ENCODE measurements at regions not wholly inside any gene's neighbourhood (a gene's known extent, or its start where the extent isn't known, plus 50 kb on each side); places are given as distances from the start of the nearest gene placed in this dataset.

DNA sequence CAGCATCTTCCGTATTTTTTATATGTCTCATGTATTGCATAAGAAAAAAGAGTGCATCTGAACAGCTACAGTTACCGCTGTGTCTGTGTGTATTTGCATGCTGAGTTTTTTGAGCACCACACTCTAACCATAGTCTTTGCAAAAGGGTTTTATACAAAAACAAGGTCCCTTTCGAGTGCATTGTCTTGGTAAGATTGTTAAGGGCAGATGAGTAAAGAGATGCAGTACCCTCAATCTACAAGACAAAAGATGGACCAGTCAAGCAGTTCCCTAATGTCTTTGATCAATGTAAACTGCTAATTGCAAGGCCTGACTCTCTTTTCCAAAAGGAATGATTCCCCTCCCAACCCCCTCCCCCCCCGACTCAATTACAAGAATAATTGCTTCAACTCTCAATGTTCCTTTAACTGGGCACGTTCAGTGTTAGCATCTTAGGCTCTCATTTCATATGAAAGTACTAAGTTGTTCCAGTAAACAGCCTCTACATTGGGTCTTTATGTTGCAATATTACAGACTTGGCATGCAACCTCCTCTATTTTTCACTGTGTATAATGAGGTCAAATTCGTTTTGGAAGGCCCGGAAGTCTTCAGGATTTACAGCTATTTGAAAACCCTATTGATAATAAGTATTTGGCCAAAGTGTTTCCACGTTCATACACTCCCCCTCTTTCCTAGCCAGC lies 471.4 kb upstream of the RBFOX1 start:
- TF ChIP-seq CTCF (IDR thresholded peaks at IDR 0.05; ENCODE audit: poor library complexity, severe bottlenecking) = no peak
- H3K9me3 ChIP-seq (ENCODE audit: severe bottlenecking) = no peaks in the 10 kb centered on the region
- H3K27ac ChIP-seq (ENCODE audit: poor library complexity, severe bottlenecking) = no peak overlapping the region
- no peak overlapping the region for H3K4me3 ChIP-seq (ENCODE audit: severe bottlenecking)
- H3K27me3 ChIP-seq (ENCODE audit: insufficient read depth, poor library complexity, severe bottlenecking) = no peaks in the 10 kb centered on the region
- H3K36me3 ChIP-seq (ENCODE audit: low read depth) = no peaks in the 10 kb centered on the region
- ATAC-seq (ENCODE audit: low read depth) (no peak), DNase-seq (ENCODE audit: low spot score) (no peak)
- no peaks in the 10 kb centered on the region for H3K4me1 ChIP-seq (ENCODE audit: insufficient read depth, poor library complexity, severe bottlenecking)

DNA sequence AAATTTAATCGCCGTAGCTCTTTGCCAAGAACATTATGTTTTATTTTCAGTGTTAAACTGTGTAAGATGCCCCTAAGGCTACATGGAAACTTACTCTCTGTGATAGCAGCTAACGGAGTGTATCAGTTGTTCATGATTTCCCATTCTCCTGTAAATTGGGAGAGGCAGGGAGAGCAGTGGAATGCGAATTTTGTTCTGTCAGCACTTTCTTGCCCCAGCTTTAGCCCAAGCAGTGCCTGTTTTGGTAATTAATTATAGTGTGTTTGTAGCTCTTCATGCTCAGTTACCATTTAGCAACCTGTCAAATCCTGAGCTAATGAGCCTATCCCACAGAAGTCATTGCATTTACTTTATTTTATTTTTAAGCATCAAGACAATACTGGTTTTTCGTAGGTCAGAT lies 475.1 kb upstream of the RBFOX1 start:
- Histone ChIP-seq H3K9me3 (ENCODE audit: severe bottlenecking) (no peaks in the 10 kb centered on the region), H3K4me1 (ENCODE audit: insufficient read depth, poor library complexity, severe bottlenecking) (no peaks in the 10 kb centered on the region), H3K27me3 (ENCODE audit: insufficient read depth, poor library complexity, severe bottlenecking) (no peaks in the 10 kb centered on the region), H3K27ac (ENCODE audit: poor library complexity, severe bottlenecking) (no peak overlapping the region), H3K36me3 (ENCODE audit: low read depth) (no peaks in the 10 kb centered on the region), H3K4me3 (ENCODE audit: severe bottlenecking) (no peak overlapping the region)
- no peak for ATAC-seq (ENCODE audit: low read depth)
- TF ChIP-seq CTCF (IDR thresholded peaks at IDR 0.05; ENCODE audit: poor library complexity, severe bottlenecking) = no peak
- no peak for DNase-seq (ENCODE audit: low spot score)

DNA sequence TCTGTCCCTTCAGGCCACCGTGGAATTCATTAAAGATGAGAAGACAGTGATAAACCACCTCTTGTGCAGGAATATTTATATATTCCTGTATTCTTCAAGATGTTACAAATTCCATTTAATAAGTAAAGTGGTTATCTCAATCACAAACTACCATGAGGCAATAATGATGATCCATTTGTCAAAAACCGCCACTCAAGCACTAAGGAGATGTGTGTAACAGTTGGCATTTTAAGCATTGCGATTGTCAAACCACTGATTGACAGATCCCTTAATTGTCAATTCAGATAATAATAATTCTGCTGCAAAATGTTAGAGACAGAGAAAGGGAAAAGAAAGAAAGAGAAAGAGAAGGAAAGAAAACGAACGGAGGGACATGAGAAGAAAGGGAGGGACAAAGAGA lies 476.1 kb upstream of the RBFOX1 start:
- ATAC-seq (ENCODE audit: low read depth) (no peak), DNase-seq (ENCODE audit: low spot score) (no peak)
- TF ChIP-seq CTCF (IDR thresholded peaks at IDR 0.05; ENCODE audit: poor library complexity, severe bottlenecking) = no peak
- no peak overlapping the region for H3K27ac ChIP-seq (ENCODE audit: poor library complexity, severe bottlenecking)
- H3K9me3 ChIP-seq (ENCODE audit: severe bottlenecking) = no peaks in the 10 kb centered on the region
- H3K4me3 ChIP-seq (ENCODE audit: severe bottlenecking) = no peak overlapping the region
- no peaks in the 10 kb centered on the region for H3K27me3 ChIP-seq (ENCODE audit: insufficient read depth, poor library complexity, severe bottlenecking)
- H3K4me1 ChIP-seq (ENCODE audit: insufficient read depth, poor library complexity, severe bottlenecking) = no peaks in the 10 kb centered on the region
- H3K36me3 ChIP-seq (ENCODE audit: low read depth) = no peaks in the 10 kb centered on the region

- Histone ChIP-seq H3K4me1 (ENCODE audit: insufficient read depth, poor library complexity, severe bottlenecking) (no peaks in the 10 kb centered on the region), H3K27ac (ENCODE audit: poor library complexity, severe bottlenecking) (no peak overlapping the region), H3K4me3 (ENCODE audit: severe bottlenecking) (no peak overlapping the region), H3K36me3 (ENCODE audit: low read depth) (no peaks in the 10 kb centered on the region), H3K27me3 (ENCODE audit: insufficient read depth, poor library complexity, severe bottlenecking) (no peaks in the 10 kb centered on the region), H3K9me3 (ENCODE audit: severe bottlenecking) (no peaks in the 10 kb centered on the region)
- ATAC-seq (ENCODE audit: low read depth) (no peak), DNase-seq (ENCODE audit: low spot score) (no peak)
- TF ChIP-seq CTCF (IDR thresholded peaks at IDR 0.05; ENCODE audit: poor library complexity, severe bottlenecking) = no peak
These were observed 479.1 kb upstream of the RBFOX1 start for GRCh38 chr16:6853565-6853964.

DNA sequence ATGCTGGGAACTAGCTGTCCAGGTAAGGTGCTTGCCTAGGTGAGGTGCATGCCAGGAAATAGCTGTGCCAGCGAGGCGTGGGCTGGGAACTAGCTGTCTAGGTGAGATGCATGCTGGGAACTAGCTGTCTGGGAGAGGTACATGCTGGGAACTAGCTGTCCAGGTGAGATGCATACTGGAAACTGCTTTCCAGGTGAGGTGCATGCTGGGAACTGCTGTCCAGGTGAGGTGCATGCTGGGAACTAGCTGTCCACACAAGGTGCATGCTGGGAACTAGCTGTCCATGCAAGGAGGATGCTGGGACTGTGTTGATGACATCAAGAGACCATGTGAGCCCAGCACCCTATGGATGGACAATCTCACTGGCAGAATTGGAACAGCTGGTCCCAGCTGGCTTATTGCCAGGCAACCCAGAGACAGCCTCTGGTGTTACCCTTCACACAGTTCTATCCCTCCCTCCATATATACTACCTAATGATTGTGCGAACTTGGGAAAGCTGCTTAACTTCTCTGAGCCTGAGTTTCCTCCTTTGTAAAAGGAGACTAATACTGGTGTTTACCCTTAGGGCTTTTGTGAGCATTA lies 479.9 kb upstream of the RBFOX1 start:
- TF ChIP-seq CTCF (IDR thresholded peaks at IDR 0.05; ENCODE audit: poor library complexity, severe bottlenecking) = no peak
- Histone ChIP-seq H3K4me1 (ENCODE audit: insufficient read depth, poor library complexity, severe bottlenecking) (no peaks in the 10 kb centered on the region), H3K36me3 (ENCODE audit: low read depth) (no peaks in the 10 kb centered on the region), H3K27ac (ENCODE audit: poor library complexity, severe bottlenecking) (no peak overlapping the region), H3K9me3 (ENCODE audit: severe bottlenecking) (no peaks in the 10 kb centered on the region), H3K4me3 (ENCODE audit: severe bottlenecking) (no peak overlapping the region), H3K27me3 (ENCODE audit: insufficient read depth, poor library complexity, severe bottlenecking) (no peaks in the 10 kb centered on the region)
- ATAC-seq (ENCODE audit: low read depth) (no peak), DNase-seq (ENCODE audit: low spot score) (no peak)
